GM18520 (cell line): ENCODE measurements at regions not wholly inside any gene's neighbourhood (a gene's known extent, or its start where the extent isn't known, plus 50 kb on each side); places are given as distances from the start of the nearest gene placed in this dataset.

ENCODE experiments used
- ATAC-seq: cut with Tn5 transposase; IDR thresholded peaks from one replicate; pipeline ENCODE4 v1.9.1; 2021; ENCODE audit not compliant: unreplicated experiment

DNA sequence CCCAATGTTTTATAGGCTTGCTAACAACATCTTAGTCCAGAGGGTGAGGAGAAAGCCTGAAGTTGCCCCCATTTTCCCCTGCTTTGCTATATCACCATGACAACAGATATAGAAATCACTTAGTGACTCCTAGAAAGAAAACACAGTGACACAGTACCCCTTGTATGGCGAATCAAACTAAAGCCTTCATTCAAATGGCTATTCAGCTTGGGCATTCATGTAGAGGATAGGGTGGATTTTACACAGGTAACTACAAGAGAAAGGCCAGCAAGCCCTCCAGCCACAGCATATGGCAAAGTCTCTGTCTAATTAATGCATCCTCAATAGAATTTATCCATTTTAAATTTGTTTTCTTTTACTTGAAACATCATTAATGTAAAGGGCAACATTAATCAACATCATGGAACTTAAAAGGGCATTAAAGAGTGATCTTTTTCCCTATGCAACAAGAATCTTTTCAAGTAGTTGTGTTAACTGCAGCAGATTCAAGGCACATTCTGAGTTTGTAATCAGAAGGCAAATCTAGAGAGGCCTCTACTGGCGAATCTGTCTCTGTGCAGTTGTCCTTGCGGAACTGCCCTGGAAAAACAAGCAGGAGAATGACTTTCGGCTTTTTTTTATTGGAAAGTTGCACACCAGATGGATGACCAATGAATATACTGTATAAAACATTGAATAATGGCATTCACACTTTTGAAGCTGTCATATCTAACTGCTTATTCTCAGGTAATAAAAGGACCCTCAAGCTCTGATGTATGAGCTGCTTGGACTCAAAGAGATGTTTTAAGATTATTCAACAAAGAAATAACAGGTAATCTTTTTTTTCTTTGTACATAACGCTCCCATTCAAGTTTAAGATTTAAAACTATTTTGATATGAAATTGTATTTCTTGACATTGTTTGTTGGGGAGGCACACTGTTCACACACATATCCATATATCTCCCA, 621.7 kb upstream of the AGTR1 start:
- no peak for ATAC-seq

DNA sequence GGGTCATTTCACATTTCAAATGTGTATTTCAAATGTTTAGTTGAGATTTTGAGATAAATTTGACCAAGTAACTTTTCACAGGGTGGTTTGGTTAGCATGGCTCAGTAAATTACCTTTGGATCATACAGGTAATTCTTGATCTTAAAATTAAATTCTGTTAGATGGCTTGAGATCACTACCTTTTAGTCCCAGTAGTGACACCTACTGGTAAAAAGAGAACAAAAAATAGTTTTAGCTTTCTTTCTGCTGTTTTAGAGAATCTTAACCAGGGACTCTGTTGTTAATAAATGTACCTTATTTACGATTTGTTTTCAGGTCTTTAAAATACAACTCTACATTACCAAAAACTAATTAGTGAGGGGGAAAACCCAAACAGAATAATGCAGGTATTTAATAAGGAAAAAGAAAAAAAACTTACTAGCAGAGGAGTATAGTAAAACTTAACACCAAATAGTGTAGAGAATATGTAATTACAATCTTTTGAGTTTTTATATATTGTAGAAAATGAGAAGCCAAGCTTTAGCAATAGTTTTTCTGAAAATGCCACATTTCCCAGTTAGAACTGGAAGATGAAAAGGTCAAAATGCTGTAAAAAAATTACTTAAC, 620.3 kb upstream of the AGTR1 start:
- no peak for ATAC-seq

DNA sequence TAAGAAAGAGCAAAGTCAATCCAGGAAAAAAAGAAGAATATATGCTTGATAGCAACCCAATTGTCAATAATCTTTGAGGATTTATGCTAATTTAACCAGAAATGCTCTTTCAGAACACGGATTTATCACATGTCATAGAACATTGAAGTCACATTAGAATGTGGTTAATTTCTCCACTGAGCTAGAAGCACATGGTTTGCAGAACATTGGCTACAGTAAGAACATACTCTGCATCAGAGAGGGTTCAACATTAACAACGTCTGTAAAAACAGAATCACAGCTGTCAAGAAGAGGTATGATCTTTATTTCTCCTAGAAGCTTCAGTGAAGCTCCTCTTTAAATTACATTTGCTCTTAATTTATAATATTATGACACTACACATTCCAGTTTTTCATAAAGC, 619.7 kb upstream of the AGTR1 start:
- no peak for ATAC-seq

DNA sequence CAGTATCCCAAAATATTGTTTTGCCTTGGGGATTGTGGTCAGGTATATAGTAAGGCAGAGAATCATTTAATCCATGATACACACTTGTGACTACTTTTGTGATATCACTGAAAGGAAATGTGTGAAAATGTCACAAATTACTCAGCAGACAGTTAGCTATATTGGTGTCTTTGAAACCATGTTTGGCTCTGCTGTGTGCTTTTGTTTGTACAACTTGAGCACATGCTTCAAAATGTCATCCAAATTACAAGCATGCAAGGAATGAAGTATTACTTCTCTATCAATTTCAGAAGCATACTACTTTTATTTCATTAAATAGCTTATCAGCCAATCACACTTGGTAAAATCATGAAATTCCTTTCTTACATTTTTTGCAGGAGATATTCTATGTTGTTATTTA, 619.0 kb upstream of the AGTR1 start:
- no peak for ATAC-seq

DNA sequence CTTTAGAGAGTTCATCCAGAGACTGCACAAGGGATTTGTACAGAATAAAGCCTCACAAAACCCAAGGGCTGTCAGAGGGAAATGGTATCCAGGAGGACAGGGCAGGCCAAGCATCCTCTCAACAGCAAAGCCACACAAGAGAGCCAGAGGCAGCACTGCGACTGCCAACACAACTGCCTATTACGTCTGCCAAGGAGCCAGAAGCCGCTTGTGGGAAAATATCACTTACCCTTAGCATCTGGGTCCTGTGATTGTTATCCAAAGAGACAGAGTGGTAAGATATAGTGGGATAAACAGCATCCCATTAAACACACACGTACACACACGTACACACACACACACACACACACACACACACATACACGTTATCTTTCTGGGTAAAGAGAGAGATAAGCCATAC, 618.3 kb upstream of the AGTR1 start:
- no peak for ATAC-seq

DNA sequence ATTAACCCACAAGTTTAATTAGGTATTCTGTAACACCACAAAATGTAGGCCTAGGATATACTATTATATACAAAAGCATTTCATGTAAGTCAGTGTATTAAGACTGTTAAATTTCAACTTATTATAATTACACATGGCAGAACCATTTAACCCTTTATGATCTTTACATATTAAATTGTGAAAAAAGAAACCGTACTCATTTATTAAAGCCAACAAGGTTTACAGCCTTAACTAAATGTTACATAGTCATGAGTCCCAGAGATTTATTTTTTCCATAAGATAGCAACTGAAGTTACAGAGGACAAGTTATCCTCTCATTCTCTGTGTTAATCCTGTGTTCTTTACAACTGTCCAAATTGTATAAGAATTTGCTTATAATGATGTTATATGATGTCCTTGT, 615.8 kb upstream of the AGTR1 start:
- ATAC-seq: no peak

DNA sequence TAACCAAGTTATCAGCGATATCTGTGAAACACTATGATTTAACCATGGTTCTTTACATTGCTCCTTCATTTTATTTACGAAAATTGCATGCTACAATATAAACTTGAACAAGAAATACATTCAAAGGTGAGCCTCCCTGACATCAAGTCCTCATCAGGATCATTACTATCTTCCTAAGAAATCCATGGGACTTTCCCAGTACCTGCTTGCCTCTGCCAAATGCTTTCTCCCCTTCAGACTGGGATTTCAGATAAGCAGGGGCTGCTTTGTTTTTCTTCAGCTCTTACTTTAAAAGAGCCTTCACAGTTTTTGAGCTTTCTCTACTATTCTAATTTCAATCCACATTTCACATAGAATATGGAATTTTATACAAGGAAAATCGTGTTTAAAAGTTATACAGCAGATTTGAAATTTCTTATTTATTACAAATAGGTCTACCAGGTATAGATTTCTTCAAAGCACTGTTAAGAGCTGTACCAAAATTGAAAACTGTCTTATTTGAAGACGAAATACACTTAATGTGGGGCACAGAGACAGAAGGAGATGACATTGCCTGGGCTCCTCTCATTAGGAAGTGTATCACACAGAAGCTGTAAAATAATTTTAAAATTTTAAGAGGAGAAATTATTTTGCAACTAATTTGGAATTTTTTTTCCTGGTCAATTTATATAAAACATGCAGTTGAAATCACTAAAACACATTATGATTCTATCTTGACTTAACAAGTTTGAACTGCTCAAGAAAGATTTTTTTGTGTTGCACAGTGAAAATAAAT, 615.0 kb upstream of the AGTR1 start:
- ATAC-seq: no peak

DNA sequence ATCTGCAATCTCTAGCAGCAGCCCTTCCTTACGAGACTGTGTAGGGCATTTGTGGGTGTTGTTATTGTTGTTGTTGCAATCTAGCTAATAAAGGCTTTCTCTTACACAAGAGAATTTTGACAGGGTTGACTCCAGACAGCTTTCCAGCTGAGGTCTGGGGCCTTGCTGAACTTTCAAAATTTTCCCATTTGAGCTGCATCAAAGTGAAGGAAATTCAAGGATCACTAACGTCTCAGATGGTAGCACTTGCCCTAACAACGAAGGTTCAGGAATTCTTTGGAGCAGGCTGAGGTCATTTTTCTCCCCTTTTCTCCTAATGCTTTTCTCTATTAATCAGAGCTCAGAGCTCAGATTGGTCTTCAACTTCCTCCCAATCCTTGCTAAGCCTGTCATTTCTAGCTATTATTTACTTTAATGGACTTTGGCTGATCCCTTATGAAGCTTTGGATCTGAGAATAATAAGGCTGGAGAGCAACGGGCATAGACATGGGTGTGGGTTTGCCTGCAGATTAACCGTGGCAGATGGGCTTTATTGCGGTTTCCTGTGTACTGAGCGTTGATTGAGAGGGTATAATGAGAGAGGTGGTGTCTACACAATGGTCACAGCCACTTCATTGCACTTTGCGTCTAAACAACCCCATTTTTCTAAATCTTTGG, 614.0 kb upstream of the AGTR1 start:
- no peak for ATAC-seq

DNA sequence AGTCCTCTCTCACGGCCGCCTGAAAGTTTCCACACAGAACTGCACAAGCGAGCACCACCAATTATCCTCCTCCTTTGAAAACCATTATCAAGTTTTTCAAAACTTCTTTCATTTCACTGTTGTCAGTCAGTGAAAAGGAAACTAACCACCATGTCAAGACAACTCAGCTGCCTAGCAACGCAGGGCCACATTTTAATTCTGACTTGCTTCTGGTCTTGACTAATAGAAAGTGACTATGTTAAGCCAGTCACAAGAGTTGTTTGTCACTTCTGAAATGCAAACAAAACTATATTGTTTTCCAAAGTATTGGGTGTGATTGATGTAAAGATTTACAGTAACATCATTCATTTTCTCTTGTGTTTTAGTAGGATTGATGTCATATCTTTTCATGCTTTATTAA, 612.8 kb upstream of the AGTR1 start:
- ATAC-seq: peak; percentile 98

DNA sequence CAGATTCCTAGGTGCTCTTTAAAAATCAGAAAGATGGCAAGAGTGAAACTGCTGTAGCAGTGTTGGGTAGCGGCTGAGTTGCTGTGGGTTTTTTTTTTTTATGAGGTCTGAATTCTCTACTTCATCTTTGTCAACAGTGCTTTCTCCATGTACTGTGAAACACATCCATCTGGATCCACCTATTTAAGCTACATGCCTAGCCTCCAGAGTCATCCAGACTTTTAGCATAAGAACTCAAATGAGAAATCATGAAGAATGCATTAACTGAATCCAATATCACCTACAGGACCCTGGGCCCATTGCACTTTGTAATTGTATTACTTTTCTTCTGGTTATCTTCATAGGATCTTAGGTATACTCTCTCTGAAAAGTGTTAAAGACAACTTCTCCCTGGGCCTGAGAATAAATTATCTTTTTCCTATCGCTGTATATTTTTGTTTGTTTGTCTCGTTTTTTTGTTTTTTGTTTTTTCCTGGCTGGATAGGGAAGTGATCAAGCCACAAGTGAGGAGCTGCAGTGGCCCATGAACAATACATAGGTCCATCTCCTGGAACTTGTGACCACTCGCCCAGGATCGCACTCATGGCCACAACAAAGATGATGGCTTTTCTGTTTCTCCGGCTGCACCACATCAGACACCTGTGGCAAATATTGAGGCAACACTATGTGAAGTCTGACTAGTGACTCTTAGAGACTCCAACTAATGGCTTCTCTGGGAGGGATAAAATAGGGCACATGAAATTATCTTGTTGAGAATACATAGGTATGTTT, 609.9 kb upstream of the AGTR1 start:
- ATAC-seq: no peak

DNA sequence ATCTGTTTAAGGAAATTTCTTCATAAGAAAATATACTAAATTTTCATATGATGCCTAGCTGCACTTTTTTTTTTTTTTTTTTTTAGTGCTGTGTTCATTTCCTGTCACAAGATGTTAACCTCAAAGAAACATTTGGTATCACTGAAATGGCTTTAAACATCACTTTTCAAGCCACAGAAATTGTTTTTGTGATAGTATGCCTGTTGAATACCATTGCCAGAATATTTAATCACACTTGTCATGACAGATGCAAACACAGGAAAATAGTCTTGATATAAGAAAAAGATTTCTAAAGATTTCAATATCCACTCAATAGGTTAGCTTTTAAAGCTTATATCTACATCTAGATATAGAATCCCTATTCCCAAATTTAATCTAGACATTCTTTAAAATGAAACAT, 608.5 kb upstream of the AGTR1 start:
- no peak for ATAC-seq

DNA sequence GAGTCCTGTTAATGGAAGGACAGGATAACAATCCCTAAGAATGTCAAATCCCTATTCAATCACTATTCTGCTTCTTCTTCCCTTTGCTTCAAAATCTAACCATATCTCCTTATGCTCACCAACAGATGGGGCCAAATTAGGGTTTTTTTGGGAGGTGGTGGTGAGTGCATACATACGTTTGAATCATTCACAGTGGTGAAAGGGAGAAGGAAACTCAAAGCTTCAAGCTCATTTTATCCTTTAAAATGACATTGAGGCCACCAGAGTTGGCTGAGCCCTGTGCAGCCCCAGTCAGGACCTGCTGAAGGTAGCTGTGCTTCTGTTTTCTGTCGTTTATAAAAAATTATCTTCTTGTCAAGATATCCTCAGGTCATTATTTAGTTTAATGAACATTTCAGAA, 607.5 kb upstream of the AGTR1 start:
- no peak for ATAC-seq

DNA sequence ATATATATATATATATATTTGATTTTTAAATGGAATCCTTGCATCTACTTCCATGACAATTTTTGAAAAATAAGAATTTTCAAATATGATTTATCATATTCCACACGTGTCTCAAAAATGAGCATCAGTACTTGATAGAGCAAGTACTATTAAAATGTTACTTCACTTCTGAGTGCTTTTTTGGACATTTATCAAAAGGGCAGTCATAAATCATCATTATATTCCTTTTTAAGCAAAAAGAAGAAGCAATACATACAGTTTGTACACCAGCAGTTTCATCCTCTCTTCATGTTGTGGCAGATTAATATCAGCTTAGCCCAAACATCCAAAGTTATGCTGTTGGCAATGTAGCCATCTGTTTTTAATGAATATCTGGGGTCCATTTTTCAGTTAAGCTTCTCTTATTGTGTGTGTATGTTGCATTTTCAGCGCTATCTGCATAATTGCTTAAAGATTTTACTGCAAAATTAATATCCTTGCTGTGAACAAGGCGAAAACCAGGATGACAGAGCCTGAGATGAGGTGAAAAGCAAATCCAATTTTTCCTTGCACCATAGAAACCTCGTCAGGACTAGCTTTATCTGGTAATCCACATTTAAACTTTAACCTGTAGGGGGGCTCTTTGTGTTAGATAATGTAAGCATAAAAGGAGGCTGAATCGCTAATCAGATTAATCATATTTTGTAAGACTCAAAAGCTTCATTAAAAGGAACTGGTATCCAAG, 604.9 kb upstream of the AGTR1 start:
- no peak for ATAC-seq

DNA sequence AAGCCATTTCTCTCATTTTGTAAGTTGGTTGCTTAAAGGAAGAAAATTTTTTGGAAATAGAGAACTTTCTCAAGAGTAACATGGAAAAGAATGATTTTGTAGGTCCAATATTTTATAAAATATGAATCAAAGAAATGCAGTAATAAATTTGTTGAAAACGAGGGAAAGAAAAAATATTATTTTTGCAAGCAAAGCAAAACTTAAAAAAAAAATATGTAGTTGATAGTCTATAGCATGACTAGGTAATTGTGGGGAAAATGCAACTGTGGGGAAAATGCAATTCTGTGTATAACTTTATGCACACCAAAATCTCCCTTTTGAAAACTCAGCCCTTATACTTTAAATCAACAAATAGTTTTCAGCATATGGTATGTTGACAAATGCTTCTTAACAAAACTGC, 604.0 kb upstream of the AGTR1 start:
- no peak for ATAC-seq

DNA sequence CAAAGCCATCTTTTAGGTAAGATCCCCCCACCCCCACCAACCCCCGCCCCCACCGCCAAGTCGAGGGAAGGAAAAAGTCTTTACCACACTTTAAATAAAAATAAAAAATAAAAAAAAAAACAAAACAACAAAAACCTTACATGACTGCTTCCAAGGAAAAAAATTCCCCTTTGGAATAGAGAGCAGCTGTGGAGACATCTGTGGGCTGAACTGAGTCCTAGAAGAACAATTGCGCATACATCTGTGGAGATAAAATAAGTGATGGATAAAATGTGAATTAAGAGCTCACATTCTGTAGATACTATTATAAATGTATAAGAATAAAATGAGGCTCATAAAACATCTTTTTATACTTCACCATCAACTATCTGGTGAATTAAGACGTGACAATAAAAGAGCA, 601.7 kb upstream of the AGTR1 start:
- no peak for ATAC-seq

DNA sequence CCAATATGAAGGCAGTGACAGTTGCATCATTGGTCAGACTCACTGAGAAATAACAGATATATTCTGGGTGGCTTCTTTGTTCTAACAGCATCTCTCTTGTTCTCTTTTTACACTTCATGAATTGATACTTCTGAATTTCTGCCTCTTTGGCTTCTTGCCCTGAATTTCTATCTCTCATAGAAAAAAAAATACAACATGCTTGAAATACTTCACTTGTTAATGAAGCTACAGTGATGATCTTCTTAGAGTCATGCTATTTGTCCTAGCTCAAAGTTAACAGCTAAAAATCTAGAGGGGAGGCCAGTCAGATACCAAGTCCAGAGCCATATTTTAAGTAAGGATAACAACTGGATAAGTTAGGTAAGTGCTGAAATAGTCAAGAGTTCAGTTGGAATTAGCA, 597.2 kb upstream of the AGTR1 start:
- no peak for ATAC-seq

DNA sequence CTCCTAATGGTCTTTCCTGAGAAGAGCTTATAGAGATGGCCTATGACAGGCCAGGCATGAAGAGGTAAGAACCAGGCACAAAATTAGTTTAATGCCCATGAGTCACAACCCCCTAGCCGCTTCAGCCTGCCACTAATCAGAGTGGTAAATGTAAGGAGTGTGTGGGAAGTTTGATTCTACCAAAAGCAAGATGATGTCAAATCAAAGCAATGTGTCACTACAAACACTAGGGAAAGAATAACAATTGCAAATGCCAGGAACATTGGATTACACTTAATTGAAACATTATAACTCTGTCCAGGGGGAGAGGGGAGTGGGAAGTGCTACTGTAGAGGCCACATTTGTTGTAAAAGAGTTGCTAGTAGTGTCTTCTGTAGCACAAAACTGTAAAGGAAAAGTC, 596.6 kb upstream of the AGTR1 start:
- no peak for ATAC-seq

DNA sequence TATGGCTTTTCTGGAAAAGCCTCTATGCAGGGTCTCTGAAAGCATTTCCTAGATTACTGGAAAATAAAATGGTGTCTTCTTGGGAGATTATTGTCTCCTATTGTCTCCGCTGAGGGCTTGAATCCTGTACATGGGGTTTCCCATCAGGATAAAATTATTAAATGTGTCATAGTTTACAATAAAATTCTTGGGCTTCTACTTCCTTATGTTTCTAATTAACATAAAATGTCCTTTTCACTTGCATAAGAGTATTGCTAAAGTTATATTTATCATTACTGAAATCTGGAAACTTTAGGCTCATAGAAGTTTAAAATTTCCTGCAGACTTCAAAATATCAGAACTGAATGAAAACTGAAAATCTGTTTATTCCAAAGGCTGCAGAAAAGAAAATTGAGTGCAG, 595.5 kb upstream of the AGTR1 start:
- no peak for ATAC-seq

DNA sequence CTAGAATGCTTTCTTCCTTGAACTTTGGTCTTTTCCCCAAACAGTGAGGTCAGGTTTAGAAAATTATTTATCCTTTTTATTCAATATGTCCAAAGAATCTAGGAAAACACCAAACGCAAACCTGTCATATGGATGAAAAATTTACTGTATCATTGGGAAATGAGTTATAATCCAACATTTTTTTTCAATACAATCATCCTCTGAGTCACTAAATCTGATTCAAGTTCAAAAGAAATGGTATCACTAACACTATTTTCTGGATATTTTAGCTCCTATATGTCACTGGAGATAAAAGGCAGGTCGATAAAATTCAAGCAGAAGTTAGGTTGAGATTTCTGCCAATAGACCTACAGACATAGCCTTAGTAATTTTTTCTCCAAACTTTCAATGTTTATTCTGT, 591.6 kb upstream of the AGTR1 start:
- no peak for ATAC-seq

DNA sequence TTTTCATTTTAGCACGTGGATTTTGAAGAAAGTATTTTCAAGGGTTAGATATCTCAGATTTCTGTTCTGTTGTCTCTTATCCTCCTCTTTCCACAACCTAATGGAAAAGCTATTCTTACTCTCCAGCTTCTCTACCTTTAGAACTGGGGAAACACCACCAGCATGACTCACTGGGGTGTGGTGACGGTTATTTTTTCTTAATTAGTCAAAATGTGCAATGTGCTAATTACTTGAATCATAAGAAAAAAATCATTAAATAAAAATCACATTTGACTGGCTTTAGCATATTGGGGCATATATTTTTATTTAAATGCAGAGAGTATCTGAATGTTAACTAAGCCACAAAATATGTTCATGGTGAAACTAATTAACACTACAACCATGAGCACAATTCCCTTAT, 570.7 kb upstream of the AGTR1 start:
- no peak for ATAC-seq
